OCI-LY7 (cell line): ENCODE measurements at regions not wholly inside any gene's neighbourhood (a gene's known extent, or its start where the extent isn't known, plus 50 kb on each side); places are given as distances from the start of the nearest gene placed in this dataset.

Experiments
- EZH2phosphoT487 ChIP-seq: fragments of 200-600 bp; sonication (generic); IDR thresholded peaks from 2 replicates; pipeline ENCODE4 v1.6.1; 2018; ENCODE audit warnings: low read depth, borderline replicate concordance, mild to moderate bottlenecking, mixed run types, antibody characterized with exemption, low read length, moderate library complexity, mixed read lengths
- TF ChIP-seq, protein P1 (sequence below): fragments of 200-600 bp; sonication (generic); conservative IDR thresholded peaks from 2 replicates; pipeline ENCODE4 v1.5.1; 2014; ENCODE audit warnings: mild to moderate bottlenecking, antibody characterized with exemption, low read length, moderate library complexity, mixed read lengths

DNA sequence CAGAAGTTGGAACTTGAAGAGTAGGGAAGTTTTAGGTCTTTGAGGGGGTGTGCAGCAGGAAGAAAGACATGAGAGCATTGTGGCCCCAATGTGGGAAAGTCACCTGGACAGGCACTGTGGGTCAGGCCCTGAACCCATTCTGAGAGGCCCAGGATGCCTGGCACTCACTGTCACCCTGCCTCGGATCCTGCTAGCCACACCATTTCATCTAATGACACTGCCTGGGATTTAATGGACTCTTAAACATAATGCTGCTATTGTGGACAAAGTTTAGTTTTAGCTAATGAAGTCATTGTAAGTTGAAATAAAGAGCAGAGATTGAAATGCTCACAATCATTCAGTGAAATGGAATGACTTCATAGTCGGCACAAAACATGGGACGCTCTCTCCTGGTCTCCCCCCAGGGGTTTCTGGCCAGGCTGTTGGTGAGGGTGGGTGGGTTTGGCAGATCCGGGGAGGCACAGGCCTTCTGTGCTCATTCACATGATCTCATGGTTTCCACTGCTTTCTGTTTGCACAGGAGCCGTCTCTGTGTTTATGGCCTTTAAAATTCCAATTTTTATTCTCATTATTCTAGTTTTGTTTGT, 141.8 kb upstream of the KLHL29 start:
- TF ChIP-seq, protein P1, sequence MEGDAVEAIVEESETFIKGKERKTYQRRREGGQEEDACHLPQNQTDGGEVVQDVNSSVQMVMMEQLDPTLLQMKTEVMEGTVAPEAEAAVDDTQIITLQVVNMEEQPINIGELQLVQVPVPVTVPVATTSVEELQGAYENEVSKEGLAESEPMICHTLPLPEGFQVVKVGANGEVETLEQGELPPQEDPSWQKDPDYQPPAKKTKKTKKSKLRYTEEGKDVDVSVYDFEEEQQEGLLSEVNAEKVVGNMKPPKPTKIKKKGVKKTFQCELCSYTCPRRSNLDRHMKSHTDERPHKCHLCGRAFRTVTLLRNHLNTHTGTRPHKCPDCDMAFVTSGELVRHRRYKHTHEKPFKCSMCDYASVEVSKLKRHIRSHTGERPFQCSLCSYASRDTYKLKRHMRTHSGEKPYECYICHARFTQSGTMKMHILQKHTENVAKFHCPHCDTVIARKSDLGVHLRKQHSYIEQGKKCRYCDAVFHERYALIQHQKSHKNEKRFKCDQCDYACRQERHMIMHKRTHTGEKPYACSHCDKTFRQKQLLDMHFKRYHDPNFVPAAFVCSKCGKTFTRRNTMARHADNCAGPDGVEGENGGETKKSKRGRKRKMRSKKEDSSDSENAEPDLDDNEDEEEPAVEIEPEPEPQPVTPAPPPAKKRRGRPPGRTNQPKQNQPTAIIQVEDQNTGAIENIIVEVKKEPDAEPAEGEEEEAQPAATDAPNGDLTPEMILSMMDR = no peak
- TF ChIP-seq EZH2phosphoT487 = no peak
